ENCODE measurements at regions not wholly inside any gene's neighbourhood (a gene's known extent, or its start where the extent isn't known, plus 50 kb on each side); places are given as distances from the start of the nearest gene placed in this dataset.

DNA sequence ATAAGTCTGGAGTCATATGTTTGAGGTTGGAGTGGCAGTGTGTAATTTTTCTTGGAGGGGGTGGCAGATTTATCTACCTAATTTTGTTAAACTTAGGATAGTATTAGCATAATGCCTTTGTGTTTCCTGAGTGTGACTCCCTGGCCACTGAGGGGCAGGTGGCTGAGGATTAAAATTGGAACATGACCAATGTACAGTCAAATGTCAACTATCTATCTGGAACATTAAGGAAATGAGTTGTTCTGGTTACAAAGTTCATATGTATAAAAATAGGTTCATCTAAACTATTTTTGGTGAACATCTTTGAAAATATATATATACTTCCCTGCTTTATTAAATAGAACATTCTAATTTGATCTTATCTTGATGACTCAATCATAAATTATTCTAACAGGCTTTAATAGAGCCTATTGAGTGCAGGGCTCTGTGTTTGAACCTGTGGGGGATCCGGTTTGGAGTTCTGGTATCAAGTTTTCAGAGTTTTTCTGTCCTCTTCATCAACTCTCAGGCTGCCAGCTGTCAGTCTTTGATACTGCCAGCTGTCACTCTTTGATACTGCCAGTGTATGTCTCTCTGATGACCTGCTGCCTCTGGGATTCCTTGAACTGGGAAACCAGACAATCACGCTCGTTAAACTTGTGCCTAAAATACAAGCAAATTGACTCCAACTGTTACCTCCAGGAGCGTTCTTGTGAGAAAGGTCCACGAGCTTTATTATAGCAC, 309.6 kb downstream of the METTL15 start:
- TF ChIP-seq, protein P1, sequence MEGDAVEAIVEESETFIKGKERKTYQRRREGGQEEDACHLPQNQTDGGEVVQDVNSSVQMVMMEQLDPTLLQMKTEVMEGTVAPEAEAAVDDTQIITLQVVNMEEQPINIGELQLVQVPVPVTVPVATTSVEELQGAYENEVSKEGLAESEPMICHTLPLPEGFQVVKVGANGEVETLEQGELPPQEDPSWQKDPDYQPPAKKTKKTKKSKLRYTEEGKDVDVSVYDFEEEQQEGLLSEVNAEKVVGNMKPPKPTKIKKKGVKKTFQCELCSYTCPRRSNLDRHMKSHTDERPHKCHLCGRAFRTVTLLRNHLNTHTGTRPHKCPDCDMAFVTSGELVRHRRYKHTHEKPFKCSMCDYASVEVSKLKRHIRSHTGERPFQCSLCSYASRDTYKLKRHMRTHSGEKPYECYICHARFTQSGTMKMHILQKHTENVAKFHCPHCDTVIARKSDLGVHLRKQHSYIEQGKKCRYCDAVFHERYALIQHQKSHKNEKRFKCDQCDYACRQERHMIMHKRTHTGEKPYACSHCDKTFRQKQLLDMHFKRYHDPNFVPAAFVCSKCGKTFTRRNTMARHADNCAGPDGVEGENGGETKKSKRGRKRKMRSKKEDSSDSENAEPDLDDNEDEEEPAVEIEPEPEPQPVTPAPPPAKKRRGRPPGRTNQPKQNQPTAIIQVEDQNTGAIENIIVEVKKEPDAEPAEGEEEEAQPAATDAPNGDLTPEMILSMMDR (IDR thresholded peaks at IDR 0.05 in 2 of 3, conservative IDR thresholded peaks at IDR 0.05 in 1 of 3; ENCODE audit: borderline replicate concordance in 1 of 3, insufficient read depth in 1 of 3, low read depth in 2 of 3, low read length in 2 of 3): no peak
- TF ChIP-seq POLR2A (IDR thresholded peaks at IDR 0.05; ENCODE audit: borderline replicate concordance, extremely low read depth, insufficient read depth, insufficient read length): no peak
- TF ChIP-seq CEBPB (IDR thresholded peaks at IDR 0.05; ENCODE audit: low read depth): no peak
- no peak for TF ChIP-seq EZH2 (IDR thresholded peaks at IDR 0.05)
- no peak for TF ChIP-seq SIN3A (IDR thresholded peaks at IDR 0.05; ENCODE audit: low read depth)
- no peak for TF ChIP-seq RAD21 (IDR thresholded peaks at IDR 0.05; ENCODE audit: low read depth)
- no peak for TF ChIP-seq EZH2phosphoT487 (IDR thresholded peaks at IDR 0.05; ENCODE audit: borderline replicate concordance)
- TF ChIP-seq FOSL1 (IDR thresholded peaks at IDR 0.05; ENCODE audit: low read depth): no peak
- TF ChIP-seq YY1 (IDR thresholded peaks at IDR 0.05; ENCODE audit: extremely low read depth, insufficient replicate concordance, low read depth, low read length): no peak
- TF ChIP-seq, protein P2, sequence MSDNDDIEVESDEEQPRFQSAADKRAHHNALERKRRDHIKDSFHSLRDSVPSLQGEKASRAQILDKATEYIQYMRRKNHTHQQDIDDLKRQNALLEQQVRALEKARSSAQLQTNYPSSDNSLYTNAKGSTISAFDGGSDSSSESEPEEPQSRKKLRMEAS (IDR thresholded peaks at IDR 0.05): no peak
